ENCODE measurements at regions not wholly inside any gene's neighbourhood (a gene's known extent, or its start where the extent isn't known, plus 50 kb on each side); places are given as distances from the start of the nearest gene placed in this dataset.
"Not testable (repeated sequence)": the region's sequence is repeated elsewhere in the genome, so short reads cannot be mapped to it uniquely, and the experiment has no call there.

DNA sequence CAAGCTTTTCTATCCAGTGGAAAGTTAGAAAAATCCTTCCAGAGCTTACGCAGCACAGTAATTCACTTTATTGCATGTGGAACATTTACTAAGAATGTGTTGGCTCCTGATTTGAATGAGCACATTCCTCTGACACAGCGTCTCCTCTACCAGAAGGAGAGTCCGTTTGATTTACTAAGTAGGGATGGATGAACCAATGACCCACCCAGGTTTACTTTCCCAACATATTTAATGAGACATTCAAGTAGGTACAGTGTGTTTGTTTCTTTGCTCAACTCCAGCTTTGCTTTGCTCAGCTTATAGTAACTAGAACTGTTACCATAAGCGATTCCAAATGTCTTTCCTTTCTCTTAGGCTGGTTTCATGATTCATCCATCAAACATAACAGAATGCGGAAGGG, 161.7 kb downstream of the SMARCA1 start:
- no peak for DNase-seq

DNA sequence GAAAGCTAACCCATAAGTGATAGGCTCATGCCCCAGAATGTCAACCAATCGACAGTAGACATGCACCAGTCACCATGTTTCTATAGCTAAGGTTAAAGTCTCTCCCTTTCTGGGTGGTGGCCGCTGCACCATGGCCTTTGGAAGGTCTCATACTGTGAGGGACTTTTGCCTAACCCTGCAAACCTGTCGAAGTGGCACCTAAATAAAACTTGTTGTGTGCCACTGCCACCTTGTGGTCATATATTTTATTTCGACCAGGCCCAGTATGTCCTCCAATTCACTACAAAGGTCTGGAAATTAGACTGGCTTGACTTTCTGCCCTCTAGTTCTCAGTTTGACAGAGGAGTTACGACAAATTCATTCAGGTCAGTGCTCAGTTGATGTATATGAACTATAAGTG, 163.1 kb downstream of the SMARCA1 start:
- DNase-seq = peak; percentile 14

DNA sequence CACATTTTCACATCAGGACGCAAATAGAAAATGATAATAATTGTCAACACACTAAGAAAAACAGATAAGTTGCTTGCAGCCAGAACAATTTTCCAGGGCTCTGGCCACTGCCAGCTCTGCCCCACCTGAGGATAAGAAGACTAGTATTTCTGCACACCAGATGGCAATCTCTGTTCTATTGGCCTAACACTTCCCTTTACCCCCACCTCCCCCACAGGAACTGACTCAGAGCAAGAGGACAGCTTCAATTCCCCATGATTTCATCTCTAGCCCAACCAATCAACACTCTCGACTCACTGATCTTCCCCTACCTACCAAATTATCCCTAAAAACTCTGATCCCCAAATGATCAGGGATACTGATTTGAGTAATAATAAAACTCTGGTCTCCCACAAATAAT, 164.0 kb downstream of the SMARCA1 start:
- DNase-seq = no peak

- not testable (repeated sequence) for DNase-seq
Observed at GRCh38 chrX:129357428-129357827, 165.9 kb downstream of the SMARCA1 start.

GRCh38 chrX:129347291-129347690, 176.0 kb downstream of the SMARCA1 start:
- DNase-seq = no peak

DNA sequence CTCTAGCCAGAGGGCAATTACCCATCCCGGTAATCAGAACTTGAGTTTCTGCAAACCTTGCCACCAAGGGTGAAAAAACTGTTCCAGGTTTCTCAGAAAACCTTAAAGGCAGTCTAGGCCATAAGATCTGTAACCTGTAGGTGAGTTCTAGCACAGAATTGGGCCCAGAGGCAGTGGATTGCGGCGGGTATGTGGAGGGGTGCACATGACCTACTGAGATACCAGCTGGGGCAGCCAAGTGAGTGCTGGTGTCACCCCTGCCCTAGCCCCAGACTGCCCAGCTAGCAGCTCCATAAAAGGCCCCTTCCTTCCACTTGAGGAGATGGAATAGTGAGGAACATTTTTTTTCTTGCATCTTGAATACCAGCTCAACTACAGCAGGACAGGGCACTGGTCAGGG, 176.7 kb downstream of the SMARCA1 start:
- no peak for DNase-seq

DNA sequence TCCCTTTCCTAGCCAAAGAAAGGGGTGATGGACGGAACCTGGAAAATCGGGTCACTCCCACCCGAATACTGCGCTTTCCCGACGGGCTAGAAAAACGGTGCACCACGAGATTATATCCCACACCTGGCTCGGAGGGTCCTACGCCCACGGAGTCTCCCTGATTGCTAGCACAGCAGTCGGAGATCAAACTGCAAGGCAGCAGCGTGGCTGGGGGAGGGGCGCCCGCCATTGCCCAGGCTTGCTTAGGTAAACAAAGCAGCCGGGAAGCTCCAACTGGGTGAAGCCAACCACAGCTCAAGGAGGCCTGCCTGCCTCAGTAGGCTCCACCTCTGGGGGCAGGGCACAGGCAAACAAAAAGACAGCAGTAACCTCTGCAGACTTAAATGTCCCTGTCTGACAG, 186.0 kb downstream of the SMARCA1 start:
- not testable (repeated sequence) for DNase-seq

DNA sequence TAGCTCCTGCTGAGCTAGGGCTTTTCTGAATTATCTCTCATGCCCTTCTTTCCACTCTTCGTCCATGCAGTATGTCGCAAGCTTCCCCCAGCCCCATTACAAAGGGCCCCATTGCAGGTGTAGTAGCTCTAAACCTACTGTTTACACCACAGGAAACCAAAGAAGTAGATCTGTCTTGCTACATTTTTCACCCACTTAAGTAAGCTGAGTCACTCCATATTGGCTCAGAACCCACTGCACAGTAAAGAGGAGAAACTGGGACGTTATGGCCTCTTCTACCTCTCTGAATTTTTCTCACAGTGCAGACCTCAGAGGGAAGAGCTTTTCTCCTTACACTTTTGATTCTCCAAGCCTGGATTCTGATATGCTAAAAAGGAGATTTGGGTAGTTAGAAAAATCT, 200.2 kb downstream of the SMARCA1 start:
- no peak for DNase-seq

DNA sequence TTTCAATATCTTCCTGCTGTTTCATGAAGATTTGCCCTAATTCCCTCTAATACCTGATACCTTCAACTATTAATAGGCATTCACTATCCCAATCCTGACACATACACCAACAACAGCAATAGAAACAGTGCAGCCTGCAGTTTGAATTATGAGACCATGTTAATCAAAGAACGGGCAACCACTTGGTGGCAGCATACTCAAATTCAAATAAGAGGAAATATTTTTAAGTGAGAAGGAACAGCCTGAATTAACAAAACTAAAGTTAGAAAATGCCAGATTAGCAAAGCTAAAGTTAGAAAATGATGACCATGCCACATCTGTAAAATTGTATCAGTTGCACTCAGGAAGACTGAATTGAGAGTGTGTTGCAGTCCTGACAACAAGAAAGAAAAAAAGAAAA, 204.9 kb downstream of the SMARCA1 start:
- DNase-seq = no peak

- no peak for DNase-seq
Observed at GRCh38 chrX:129316461-129316860, 206.8 kb downstream of the SMARCA1 start.

DNA sequence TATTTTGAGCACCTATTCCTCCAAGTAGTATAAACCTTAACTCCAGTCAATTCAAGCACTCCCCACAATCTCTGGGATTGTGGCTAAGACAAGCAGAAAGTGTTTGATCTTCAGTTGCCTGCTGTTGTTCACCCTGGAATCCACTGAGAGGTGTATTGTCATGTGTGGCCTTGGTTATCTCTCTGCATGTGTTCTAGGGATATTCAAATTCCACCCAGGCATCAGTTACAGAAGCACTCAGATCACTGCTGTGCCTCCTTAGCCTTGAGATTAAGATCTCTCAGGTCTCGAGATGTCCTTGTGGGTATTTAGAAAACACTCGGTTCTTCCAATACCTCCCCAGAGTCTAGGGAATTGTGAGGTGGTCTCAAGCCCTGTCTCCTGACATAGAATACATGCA, 213.3 kb downstream of the SMARCA1 start:
- no peak for DNase-seq

GRCh38 chrX:129262912-129263311, 260.4 kb downstream of the SMARCA1 start:
- DNase-seq = no peak

DNA sequence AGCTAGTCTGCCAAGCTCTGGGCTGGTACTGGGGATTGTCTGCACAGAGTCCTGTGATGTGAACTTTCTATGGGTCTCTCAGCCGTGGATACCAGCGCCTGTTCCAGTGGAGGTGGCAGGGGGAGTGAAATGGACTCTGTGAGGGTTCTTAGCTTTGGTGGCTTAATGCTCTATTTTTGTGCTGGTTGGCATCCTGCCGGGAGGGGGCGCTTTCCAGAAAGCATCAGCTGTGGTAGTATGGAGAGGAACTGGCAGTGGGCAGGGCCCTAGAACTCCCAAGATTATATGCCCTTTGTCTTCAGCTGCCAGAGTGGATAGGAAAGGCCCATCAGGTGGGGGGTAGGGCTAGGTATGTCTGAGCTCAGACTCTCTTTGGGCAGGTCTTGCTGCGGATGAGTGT, 267.8 kb downstream of the SMARCA1 start:
- not testable (repeated sequence) for DNase-seq

- DNase-seq = no peak
Observed at GRCh38 chrX:129249563-129249962, 273.7 kb downstream of the SMARCA1 start.

DNA sequence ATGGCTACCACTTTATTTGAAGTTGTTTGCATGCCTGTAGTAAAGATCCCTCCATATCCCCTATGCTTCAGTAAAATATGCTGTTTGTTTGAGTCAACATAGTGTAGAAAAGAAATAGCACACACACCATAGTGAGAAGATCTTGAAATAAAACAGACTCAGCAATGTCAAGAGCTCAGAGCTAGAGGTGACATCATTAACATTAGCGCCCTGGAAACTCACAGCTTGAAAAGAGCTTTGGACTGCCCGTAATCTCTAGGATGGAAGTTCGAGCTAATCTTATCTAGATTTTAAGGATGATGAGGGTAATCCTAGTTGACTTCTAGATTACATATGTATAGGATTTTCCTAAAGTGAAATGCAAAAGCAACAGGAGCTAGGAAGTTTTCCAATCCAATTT, 275.6 kb downstream of the SMARCA1 start:
- no peak for DNase-seq

- DNase-seq = no peak
Observed at GRCh38 chrX:129239371-129239770, 283.9 kb downstream of the SMARCA1 start.

GRCh38 chrX:129238011-129238410, 285.3 kb downstream of the SMARCA1 start:
- DNase-seq = no peak

GRCh38 chrX:129235903-129236302, 287.4 kb downstream of the SMARCA1 start:
- no peak for DNase-seq

GRCh38 chrX:129233786-129234185, 289.5 kb downstream of the SMARCA1 start:
- DNase-seq = no peak

DNA sequence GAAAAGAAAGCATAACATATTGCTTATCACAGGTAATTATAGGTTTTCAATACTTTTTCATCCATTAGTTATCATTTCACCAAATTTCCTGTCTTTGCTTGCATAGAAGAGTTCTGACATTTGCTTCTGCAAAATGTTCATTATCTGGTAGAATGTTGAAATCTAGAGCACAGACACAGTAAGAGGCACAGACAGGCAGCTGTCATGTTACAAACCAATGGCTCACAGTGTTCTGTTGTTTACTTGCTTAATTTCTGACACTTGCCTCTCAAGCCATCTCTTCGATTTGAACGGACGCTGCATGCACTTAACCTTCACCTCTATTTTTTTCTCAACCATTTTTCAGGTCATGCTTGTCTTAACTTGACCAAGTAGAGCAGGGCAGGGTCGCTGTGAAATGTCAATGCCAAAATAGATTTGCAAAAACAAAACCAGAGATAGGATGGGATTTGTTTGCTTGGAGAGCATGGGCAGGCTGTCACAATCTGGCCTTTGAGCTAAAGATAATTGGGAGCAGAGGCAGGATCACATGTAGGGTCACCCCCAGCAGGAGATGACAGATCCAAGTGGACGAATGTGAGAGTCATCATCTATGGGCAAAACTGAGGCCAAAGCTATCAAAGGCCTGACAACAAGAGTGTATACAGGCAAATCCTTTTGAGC, 292.3 kb downstream of the SMARCA1 start:
- no peak for DNase-seq

- no peak for DNase-seq
Observed at GRCh38 chrX:129230168-129230567, 293.1 kb downstream of the SMARCA1 start.

GRCh38 chrX:129227366-129227765, 295.9 kb downstream of the SMARCA1 start:
- DNase-seq = no peak

DNA sequence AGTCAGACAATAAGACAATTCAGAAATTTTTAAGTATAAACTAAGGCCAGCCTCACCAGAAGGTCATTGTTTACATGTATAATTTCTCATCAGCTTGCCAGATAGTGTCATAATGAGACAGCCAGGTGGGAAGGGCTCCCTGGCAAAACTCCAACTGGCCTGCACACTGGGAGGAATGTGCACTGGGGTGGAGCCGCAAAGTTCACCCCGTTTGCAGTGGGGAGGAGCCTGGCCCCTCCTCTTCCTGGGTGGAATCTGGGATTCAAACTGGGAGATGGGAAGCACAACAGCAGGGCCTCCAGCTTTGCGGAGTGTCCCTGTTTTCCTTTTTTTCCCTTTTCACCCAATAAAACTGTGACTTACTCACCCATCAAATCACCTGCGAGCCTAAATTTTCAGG, 329.9 kb downstream of the SMARCA1 start:
- no peak for DNase-seq

GRCh38 chrX:129188231-129188630, 335.1 kb downstream of the SMARCA1 start:
- DNase-seq = no peak

DNA sequence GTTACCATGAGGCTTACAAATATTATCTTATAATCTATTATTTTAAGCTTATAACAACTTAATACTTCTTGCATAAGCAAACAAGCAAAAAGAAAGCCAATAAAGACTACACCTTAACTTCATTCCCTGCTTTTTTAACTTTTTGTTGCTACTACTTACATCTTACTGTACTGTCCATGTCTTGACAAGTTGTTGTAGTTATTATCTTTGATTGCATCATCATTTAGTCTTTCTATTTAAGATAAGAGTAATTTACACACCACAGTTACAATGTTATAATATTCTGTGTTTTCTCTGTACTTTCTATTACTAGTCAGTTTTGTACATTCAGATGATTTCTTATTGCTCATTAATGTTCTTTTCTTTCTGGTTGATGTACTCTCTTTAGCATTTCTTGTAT, 346.6 kb downstream of the SMARCA1 start:
- DNase-seq = no peak

GRCh38 chrX:129161108-129161507, 362.2 kb downstream of the SMARCA1 start:
- no peak for DNase-seq
